Cardiac muscle cell (in vitro differentiated cells and primary cell): ENCODE measurements at regions not wholly inside any gene's neighbourhood (a gene's known extent, or its start where the extent isn't known, plus 50 kb on each side); places are given as distances from the start of the nearest gene placed in this dataset.

Experiments
- DNase-seq, 2 donors: peaks; one replicate each; pipeline versions ENCODE4 v3.0.0 to v3.0.0-alpha.2; 2010 to 2017; ENCODE audit warnings: low read depth in 1 of 2, low spot score in 1 of 2
- H3K27ac ChIP-seq: fragments of 200-600 bp; sonication (generic); 2 replicates; pipeline ENCODE4 v1.5.1; 2016
- H3K27me3 ChIP-seq: fragments of 200-600 bp; sonication (generic); 2 replicates; pipeline ENCODE4 v1.6.0; 2016; ENCODE audit warnings: control low read depth
- H3K36me3 ChIP-seq: fragments of 200-600 bp; sonication (generic); 2 replicates; pipeline ENCODE4 v1.5.1; 2016; ENCODE audit warnings: control low read depth
- H3K4me1 ChIP-seq: fragments of 200-600 bp; sonication (generic); 2 replicates; pipeline ENCODE4 v1.8.1; 2017; ENCODE audit warnings: low read depth, mild to moderate bottlenecking, mixed run types
- H3K4me3 ChIP-seq: fragments of 200-600 bp; sonication (generic); 2 replicates; pipeline ENCODE4 v1.5.1; 2016; ENCODE audit warnings: mild to moderate bottlenecking
- H3K9me3 ChIP-seq: fragments of 200-600 bp; sonication (generic); 2 replicates; pipeline ENCODE4 v1.5.1; 2017; ENCODE audit warnings: low read depth, mild to moderate bottlenecking, control low read depth
- TF ChIP-seq, protein P1 (sequence below): IDR thresholded peaks from 2 replicates; pipeline ENCODE4 v1.5.1; 2012; ENCODE audit warnings: low read depth, mild to moderate bottlenecking, low read length

DNA sequence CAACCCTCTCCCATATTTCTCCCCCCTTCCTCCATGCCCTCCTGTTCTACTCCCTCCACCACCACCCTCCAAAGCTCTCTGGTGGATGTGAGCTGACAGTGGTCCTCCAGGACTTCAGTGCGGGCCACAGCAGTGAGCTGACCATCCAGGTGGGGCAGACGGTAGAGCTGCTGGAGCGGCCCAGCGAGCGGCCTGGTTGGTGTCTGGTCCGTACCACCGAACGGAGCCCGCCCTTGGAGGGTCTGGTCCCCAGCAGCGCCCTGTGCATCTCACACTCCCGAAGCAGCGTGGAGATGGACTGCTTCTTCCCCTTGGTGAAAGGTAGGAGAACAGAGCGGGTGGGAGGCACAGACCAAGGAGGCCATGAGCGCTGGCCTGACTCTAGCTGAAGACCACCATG, 167.5 kb upstream of the UMPS start:
- H3K27ac ChIP-seq, result no peak overlapping the region
- H3K36me3 ChIP-seq, result no peaks in the 10 kb centered on the region
- no peak overlapping the region for H3K4me3 ChIP-seq
- peaks cover 6% of the 10 kb centered on the region for H3K4me1 ChIP-seq
- TF ChIP-seq, protein P1, sequence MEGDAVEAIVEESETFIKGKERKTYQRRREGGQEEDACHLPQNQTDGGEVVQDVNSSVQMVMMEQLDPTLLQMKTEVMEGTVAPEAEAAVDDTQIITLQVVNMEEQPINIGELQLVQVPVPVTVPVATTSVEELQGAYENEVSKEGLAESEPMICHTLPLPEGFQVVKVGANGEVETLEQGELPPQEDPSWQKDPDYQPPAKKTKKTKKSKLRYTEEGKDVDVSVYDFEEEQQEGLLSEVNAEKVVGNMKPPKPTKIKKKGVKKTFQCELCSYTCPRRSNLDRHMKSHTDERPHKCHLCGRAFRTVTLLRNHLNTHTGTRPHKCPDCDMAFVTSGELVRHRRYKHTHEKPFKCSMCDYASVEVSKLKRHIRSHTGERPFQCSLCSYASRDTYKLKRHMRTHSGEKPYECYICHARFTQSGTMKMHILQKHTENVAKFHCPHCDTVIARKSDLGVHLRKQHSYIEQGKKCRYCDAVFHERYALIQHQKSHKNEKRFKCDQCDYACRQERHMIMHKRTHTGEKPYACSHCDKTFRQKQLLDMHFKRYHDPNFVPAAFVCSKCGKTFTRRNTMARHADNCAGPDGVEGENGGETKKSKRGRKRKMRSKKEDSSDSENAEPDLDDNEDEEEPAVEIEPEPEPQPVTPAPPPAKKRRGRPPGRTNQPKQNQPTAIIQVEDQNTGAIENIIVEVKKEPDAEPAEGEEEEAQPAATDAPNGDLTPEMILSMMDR, result no peak
- H3K9me3 ChIP-seq, result no peaks in the 10 kb centered on the region
- no peaks in the 10 kb centered on the region for H3K27me3 ChIP-seq
- DNase-seq, result no peak

DNA sequence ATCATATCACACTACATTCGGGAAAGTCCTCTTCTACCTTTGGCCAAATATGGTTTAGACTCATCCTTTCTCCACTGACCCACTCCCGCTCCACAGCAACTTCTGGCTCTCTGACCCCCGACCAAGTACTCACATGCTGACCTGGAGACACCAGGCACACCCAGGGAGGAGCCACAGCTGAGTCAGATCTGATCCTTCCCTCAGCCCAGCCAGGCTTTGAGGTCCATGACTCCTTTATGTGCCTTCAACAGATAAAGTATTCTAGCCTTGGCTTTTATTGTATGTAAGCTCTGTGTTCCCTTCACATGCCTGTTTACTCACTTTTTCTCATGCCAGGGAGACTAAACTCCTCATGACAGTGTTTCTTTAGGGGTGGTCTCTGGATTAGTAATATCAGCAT, 166.9 kb upstream of the UMPS start:
- no peak for DNase-seq

DNA sequence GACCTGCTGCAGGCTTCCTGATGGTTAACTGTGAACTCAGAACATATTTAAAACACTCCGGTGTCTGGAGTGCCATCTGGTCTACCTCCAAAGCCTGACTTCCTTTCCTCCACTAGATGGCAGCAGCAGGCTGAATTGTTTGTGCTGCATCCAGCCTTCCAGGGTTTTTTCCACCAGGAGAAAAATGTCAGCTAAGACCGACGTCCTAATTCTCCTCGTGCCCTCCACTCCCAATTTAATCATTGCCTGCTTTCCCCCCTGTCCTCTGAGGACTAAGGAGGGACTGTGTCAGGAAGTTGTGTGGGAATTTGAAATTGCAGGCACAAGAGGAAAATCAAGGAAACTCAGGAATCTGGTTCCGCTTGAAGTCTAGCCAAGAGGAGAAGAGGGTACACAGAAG, 165.2 kb upstream of the UMPS start:
- TF ChIP-seq, protein P1, result peak; percentile 88
- H3K36me3 ChIP-seq, result no peaks in the 10 kb centered on the region
- no peaks in the 10 kb centered on the region for H3K27me3 ChIP-seq
- H3K27ac ChIP-seq, result no peak overlapping the region
- peak; percentile 82 to 88 for DNase-seq
- peaks cover 6% of the 10 kb centered on the region for H3K4me1 ChIP-seq
- H3K9me3 ChIP-seq, result no peaks in the 10 kb centered on the region
- H3K4me3 ChIP-seq, result no peak overlapping the region

More for the DNA sequence above, 166.9 kb upstream of the UMPS start:
- no peaks in the 10 kb centered on the region for H3K36me3 ChIP-seq
- H3K4me3 ChIP-seq, result no peak overlapping the region
- no peaks in the 10 kb centered on the region for H3K9me3 ChIP-seq
- peaks cover 6% of the 10 kb centered on the region for H3K4me1 ChIP-seq
- H3K27me3 ChIP-seq, result no peaks in the 10 kb centered on the region
- TF ChIP-seq, protein P1, result no peak
- H3K27ac ChIP-seq, result no peak overlapping the region

DNA sequence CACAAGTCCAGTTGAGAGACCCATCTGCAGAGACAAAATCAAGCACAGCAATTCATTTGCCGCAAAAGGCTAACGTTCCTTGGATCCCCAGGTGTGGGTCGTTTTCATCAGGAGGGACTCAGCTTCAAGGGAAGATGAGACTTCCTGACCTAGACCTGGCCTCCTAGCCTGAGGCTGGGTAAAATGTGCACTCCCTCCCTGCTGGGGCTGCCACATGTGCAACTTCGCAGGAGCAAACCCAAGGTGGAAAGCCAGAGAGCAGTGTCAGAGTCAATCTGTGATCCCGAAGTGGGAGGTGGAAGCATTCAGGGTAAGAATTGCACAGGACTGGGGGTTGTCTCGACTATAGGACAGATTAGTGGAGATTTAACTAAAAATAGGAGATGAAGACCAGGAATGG, 164.7 kb upstream of the UMPS start:
- H3K4me3 ChIP-seq, result no peak overlapping the region
- TF ChIP-seq, protein P1, result no peak
- no peak overlapping the region for H3K27ac ChIP-seq
- no peaks in the 10 kb centered on the region for H3K36me3 ChIP-seq
- DNase-seq, result no peak
- no peaks in the 10 kb centered on the region for H3K9me3 ChIP-seq
- H3K27me3 ChIP-seq, result no peaks in the 10 kb centered on the region
- peaks cover 6% of the 10 kb centered on the region for H3K4me1 ChIP-seq

DNA sequence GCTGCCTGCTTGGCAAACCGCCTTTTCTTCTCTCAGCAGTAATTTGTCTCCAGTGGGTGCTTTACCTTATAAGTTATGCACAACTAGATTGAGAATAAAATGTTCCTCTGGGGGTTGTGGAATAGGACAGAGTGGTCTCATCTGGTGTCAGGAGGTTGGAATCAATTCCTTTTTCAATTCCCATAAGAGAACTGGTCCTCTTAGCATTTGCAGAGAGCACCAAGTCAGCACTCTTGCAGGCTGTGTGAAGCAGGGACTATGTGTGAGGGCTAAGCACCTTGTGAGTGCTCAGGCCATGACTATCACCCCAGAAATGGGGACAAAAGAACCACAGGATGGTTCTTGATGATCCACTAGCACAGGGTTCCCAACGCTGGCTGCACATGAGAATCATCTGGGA, 163.6 kb upstream of the UMPS start:
- TF ChIP-seq, protein P1, result no peak
- no peak overlapping the region for H3K27ac ChIP-seq
- H3K4me3 ChIP-seq, result no peak overlapping the region
- no peaks in the 10 kb centered on the region for H3K9me3 ChIP-seq
- no peaks in the 10 kb centered on the region for H3K36me3 ChIP-seq
- DNase-seq, result no peak
- no peaks in the 10 kb centered on the region for H3K27me3 ChIP-seq
- peaks cover 6% of the 10 kb centered on the region for H3K4me1 ChIP-seq

DNA sequence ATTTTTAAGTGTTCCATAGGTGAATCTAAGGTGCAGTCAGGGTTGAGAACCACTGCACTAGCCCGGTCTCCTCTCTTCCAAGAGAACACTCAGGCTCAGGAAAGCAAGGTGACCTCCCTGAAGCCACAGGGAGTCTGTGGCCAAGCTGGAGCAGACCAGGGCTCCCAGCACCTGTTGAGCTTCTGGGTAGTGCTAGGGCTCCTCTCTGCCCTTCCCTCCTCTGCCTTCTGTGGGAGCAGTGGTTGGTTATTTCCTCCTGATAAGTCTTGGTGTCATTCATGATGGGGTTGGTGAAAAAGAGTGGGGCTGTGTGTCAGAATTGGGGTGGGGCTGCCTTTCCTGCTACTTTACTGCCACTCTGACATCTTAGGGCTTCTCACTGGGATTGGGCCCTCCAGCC, 163.1 kb upstream of the UMPS start:
- Histone ChIP-seq H3K9me3 (no peaks in the 10 kb centered on the region), H3K4me3 (no peak overlapping the region), H3K27me3 (no peaks in the 10 kb centered on the region), H3K36me3 (no peaks in the 10 kb centered on the region), H3K27ac (no peak overlapping the region), H3K4me1 (peaks cover 6% of the 10 kb centered on the region)
- DNase-seq, result no peak
- TF ChIP-seq, protein P1, result no peak
